ENCODE measurements at regions not wholly inside any gene's neighbourhood (a gene's known extent, or its start where the extent isn't known, plus 50 kb on each side); places are given as distances from the start of the nearest gene placed in this dataset.

DNA sequence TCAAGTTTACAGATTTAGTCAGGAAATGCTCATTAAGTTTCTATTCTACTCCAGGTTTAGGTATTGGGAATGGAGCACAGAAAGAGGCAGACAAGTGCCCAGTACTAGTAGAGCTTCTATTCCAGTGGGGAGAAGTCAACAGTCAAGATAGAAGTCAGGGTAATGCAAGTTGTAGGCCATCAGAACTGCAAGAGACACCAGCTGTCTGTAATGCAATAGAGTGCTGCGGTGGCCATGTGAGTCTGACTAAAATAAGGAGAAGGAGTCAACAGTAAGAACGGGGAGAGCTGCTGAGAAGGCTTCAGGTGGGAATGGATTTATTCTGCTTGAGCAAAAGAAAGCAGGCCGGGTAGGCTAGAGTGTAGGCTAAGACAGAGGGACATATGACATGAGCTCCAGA is 515.0 kb downstream of the QKI start:
- H3K14ac ChIP-seq (replicated peaks; ENCODE audit: low read depth, low read length), result no peak overlapping the region
- ATAC-seq (ENCODE audit: low read depth) (no peak), DNase-seq (no peak)
- no peak overlapping the region for H3K4me3 ChIP-seq (ENCODE audit: insufficient read depth, low read depth, low read length)
- dilution Hi-C loops (cut with HindIII; ENCODE audit: low sequenced_read_pairs, unreplicated experiment) (no loop called here), in situ Hi-C loops (cut with MboI; ENCODE audit: low sequenced_read_pairs) (no loop called here), intact Hi-C loops (cut with micrococcal nuclease) (no loop called here)
- H3K56ac ChIP-seq (ENCODE audit: extremely low read depth, insufficient read depth, low read length), result no peak overlapping the region
- no peak overlapping the region for H3K9ac ChIP-seq (ENCODE audit: low read depth, low read length)
- H2AK9ac ChIP-seq (replicated peaks; ENCODE audit: low read depth, low read length, poor library complexity), result no peak overlapping the region
- H3K27me3 ChIP-seq (ENCODE audit: control insufficient read depth, insufficient read depth, low read length), result peaks cover 2% of the 10 kb centered on the region
- no peak overlapping the region for H2BK120ac ChIP-seq (ENCODE audit: low read depth, low read length)
- no peak overlapping the region for H3K27ac ChIP-seq (ENCODE audit: insufficient read depth, low read length)
- no peak overlapping the region for H2BK20ac ChIP-seq (ENCODE audit: low read depth, low read length)
- H2BK5ac ChIP-seq (ENCODE audit: low read depth, low read length, poor library complexity, severe bottlenecking), result no peak overlapping the region
- no peak overlapping the region for H2AFZ ChIP-seq (replicated peaks; ENCODE audit: low read length, poor library complexity)
- H3K9me1 ChIP-seq (ENCODE audit: insufficient read depth, low read length), result no peaks in the 10 kb centered on the region; the same call in 1 of the 2 replicates
- no TSS peak for BruUV-seq (replicated peaks)
- H4K8ac ChIP-seq (ENCODE audit: low read depth in 2 of 2, low read length in 2 of 2), result no peak overlapping the region
- 62% methylated on average over 3 of the region's 3 CpGs; no CpG with 5 or more reads in 1 of the 2 experiments for WGBS, 2 experiments (ENCODE audit: extremely low coverage in 2 of 2, insufficient read length in 1 of 2)
- no peak overlapping the region for H2BK15ac ChIP-seq (ENCODE audit: low read depth, low read length)
- CTCF ChIA-PET, result no interaction called here
- H2AK5ac ChIP-seq (ENCODE audit: low read depth, low read length), result no peak overlapping the region
- no peak overlapping the region for H3K4me2 ChIP-seq (ENCODE audit: low read depth, low read length)
- no peaks in the 10 kb centered on the region for H3K36me3 ChIP-seq (ENCODE audit: control insufficient read depth, insufficient read depth, low read length)
- TF ChIP-seq, protein P1, sequence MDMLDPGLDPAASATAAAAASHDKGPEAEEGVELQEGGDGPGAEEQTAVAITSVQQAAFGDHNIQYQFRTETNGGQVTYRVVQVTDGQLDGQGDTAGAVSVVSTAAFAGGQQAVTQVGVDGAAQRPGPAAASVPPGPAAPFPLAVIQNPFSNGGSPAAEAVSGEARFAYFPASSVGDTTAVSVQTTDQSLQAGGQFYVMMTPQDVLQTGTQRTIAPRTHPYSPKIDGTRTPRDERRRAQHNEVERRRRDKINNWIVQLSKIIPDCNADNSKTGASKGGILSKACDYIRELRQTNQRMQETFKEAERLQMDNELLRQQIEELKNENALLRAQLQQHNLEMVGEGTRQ (IDR thresholded peaks at IDR 0.05; ENCODE audit: low read depth, low read length), result no peak
- TF ChIP-seq MXI1 (IDR thresholded peaks at IDR 0.05; ENCODE audit: borderline replicate concordance, low read depth, low read length), result no peak
- TF ChIP-seq POLR2A (IDR thresholded peaks at IDR 0.05; ENCODE audit: low read depth, low read length), result no peak
- no peak for TF ChIP-seq RAD21 (IDR thresholded peaks at IDR 0.05; ENCODE audit: low read length)
- TF ChIP-seq RCOR1 (IDR thresholded peaks at IDR 0.05; ENCODE audit: insufficient replicate concordance, low read length), result no peak
- TF ChIP-seq CHD1 (IDR thresholded peaks at IDR 0.05; ENCODE audit: low read depth, low read length), result no peak
- TF ChIP-seq MAZ (IDR thresholded peaks at IDR 0.05; ENCODE audit: borderline replicate concordance, low read depth, low read length), result no peak
- no peak for TF ChIP-seq MAFK (IDR thresholded peaks at IDR 0.05; ENCODE audit: low read depth, low read length)
- no peak for TF ChIP-seq FOS (IDR thresholded peaks at IDR 0.05; ENCODE audit: low read depth, low read length)
- TF ChIP-seq, protein P2, sequence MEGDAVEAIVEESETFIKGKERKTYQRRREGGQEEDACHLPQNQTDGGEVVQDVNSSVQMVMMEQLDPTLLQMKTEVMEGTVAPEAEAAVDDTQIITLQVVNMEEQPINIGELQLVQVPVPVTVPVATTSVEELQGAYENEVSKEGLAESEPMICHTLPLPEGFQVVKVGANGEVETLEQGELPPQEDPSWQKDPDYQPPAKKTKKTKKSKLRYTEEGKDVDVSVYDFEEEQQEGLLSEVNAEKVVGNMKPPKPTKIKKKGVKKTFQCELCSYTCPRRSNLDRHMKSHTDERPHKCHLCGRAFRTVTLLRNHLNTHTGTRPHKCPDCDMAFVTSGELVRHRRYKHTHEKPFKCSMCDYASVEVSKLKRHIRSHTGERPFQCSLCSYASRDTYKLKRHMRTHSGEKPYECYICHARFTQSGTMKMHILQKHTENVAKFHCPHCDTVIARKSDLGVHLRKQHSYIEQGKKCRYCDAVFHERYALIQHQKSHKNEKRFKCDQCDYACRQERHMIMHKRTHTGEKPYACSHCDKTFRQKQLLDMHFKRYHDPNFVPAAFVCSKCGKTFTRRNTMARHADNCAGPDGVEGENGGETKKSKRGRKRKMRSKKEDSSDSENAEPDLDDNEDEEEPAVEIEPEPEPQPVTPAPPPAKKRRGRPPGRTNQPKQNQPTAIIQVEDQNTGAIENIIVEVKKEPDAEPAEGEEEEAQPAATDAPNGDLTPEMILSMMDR (conservative IDR thresholded peaks at IDR 0.05; ENCODE audit: low read depth, low read length), result no peak
- no peak for TF ChIP-seq BHLHE40 (IDR thresholded peaks at IDR 0.05; ENCODE audit: low read depth, low read length)
- TF ChIP-seq, protein P3, sequence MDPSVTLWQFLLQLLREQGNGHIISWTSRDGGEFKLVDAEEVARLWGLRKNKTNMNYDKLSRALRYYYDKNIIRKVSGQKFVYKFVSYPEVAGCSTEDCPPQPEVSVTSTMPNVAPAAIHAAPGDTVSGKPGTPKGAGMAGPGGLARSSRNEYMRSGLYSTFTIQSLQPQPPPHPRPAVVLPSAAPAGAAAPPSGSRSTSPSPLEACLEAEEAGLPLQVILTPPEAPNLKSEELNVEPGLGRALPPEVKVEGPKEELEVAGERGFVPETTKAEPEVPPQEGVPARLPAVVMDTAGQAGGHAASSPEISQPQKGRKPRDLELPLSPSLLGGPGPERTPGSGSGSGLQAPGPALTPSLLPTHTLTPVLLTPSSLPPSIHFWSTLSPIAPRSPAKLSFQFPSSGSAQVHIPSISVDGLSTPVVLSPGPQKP (IDR thresholded peaks at IDR 0.05; ENCODE audit: borderline replicate concordance, low read depth, low read length), result no peak
- TF ChIP-seq SMC3 (IDR thresholded peaks at IDR 0.05; ENCODE audit: low read depth, low read length), result no peak
- TF ChIP-seq CEBPB (IDR thresholded peaks at IDR 0.05; ENCODE audit: low read depth, low read length), result no peak
- TF ChIP-seq NFE2L2 (IDR thresholded peaks at IDR 0.05; ENCODE audit: low read depth, low read length), result no peak
- no peak for TF ChIP-seq RFX5 (IDR thresholded peaks at IDR 0.05; ENCODE audit: low read depth, low read length)
- H4K20me1 ChIP-seq (ENCODE audit: insufficient read depth, low read length), result no peaks in the 10 kb centered on the region
- POLR2A ChIA-PET (ENCODE audit: unreplicated experiment), result no interaction called here
- H3K4ac ChIP-seq (ENCODE audit: low read depth, low read length), result no peak overlapping the region
- H4K5ac ChIP-seq (ENCODE audit: low read depth, low read length), result no peak overlapping the region
- H3K18ac ChIP-seq (ENCODE audit: low read depth, low read length), result no peak overlapping the region
- H3K79me1 ChIP-seq (ENCODE audit: low read depth in 1 of 2, low read length in 2 of 2), result no peaks in the 10 kb centered on the region
- H4K91ac ChIP-seq (ENCODE audit: insufficient read depth, low read depth, low read length), result no peak overlapping the region
- no peak overlapping the region for H3K23ac ChIP-seq (ENCODE audit: low read depth, low read length)
- H3K4me1 ChIP-seq (ENCODE audit: control insufficient read depth, insufficient read depth, low read length), result no peaks in the 10 kb centered on the region
- 0 out of 2 replicates have a peak, but pooled peaks cover 2% of the 10 kb centered on the region for H3K9me3 ChIP-seq (ENCODE audit: control insufficient read depth, insufficient read depth, low read length)

All from IMR-90 (cell line).